HCT116 (cell line): ENCODE measurements at regions not wholly inside any gene's neighbourhood (a gene's known extent, or its start where the extent isn't known, plus 50 kb on each side); places are given as distances from the start of the nearest gene placed in this dataset.

ENCODE experiments used
- CBX3 ChIP-seq: IDR thresholded peaks from 2 replicates; pipeline ENCODE4 v1.6.1; 2012; ENCODE audit warnings: low read depth
- CTCF ChIP-seq, 3 experiments: fragments of 200-600 bp in 1 of 3; sonication (generic) in 1 of 3; IDR thresholded peaks in 2 of 3; conservative IDR thresholded peaks in 1 of 3; 2 replicates each; pipeline ENCODE4 v1.5.1; 2012 to 2017; ENCODE audit warnings: low read depth in 2 of 3, low read length in 2 of 3, antibody characterized with exemption in 1 of 3, borderline replicate concordance in 1 of 3, control low read depth in 1 of 3, mild to moderate bottlenecking in 1 of 3, mixed read lengths in 1 of 3, mixed run types in 1 of 3, moderate library complexity in 1 of 3; ENCODE audit not compliant: insufficient read depth in 1 of 3
- EZH2 ChIP-seq: fragments of 200-600 bp; sonication (generic); IDR thresholded peaks from 2 replicates; pipeline ENCODE4 v1.6.1; 2017; ENCODE audit warnings: antibody characterized with exemption, mixed run types
- FOSL1 ChIP-seq: IDR thresholded peaks from 2 replicates; pipeline ENCODE4 v1.6.1; 2012; ENCODE audit warnings: low read depth
- POLR2A ChIP-seq: IDR thresholded peaks from 2 replicates; pipeline ENCODE4 v1.7.0; 2011; ENCODE audit warnings: borderline replicate concordance; ENCODE audit not compliant: insufficient read depth, insufficient read length; ENCODE audit errors: extremely low read depth
- POLR2AphosphoS5 ChIP-seq: IDR thresholded peaks from 2 replicates; pipeline ENCODE4 v1.6.1; 2011; ENCODE audit warnings: mild to moderate bottlenecking, low read depth, low read length, moderate library complexity
- RAD21 ChIP-seq: IDR thresholded peaks from 2 replicates; pipeline ENCODE4 v1.6.1; 2012; ENCODE audit warnings: low read depth, mild to moderate bottlenecking
- TCF7L2 ChIP-seq: IDR thresholded peaks from 2 replicates; pipeline ENCODE4 v1.7.0; 2011; ENCODE audit warnings: borderline replicate concordance, inconsistent platforms; ENCODE audit not compliant: insufficient read depth, insufficient read length; ENCODE audit errors: extremely low read depth
- ZFX ChIP-seq: fragments of 450-650 bp; IDR thresholded peaks from 2 replicates; pipeline ENCODE4 v1.6.1; 2017

DNA sequence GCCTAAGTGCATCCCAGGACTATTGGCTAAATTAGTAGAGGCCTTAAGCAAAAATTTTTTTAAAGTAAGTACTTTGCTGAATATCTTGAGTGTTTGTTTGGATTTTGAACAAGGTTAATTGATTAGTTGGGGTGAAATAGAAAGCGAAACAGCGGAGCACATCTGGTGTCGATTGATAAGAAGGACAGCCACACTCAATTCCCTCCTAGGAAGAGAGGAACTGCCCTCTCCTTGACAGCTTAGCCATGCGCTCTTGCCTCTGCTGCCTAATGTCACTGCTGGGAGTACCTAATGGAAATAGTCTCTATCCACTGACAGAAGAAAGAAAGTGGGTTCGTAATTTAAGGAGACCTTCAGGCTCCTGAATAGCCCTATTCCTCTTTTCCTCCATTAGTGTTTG lies 943.6 kb downstream of the DIPK2A start:
- TF ChIP-seq CBX3, result no peak
- TF ChIP-seq RAD21, result no peak
- no peak for TF ChIP-seq FOSL1
- no peak for TF ChIP-seq CTCF (IDR thresholded peaks at IDR 0.05 in 2 of 3, conservative IDR thresholded peaks at IDR 0.05 in 1 of 3; ENCODE audit: borderline replicate concordance in 1 of 3, insufficient read depth in 1 of 3, low read depth in 2 of 3, low read length in 2 of 3)
- no peak for TF ChIP-seq TCF7L2
- no peak for TF ChIP-seq POLR2AphosphoS5
- TF ChIP-seq POLR2A, result no peak
- no peak for TF ChIP-seq ZFX
- no peak for TF ChIP-seq EZH2
